ACC112 (cell line): ENCODE measurements at regions not wholly inside any gene's neighbourhood (a gene's known extent, or its start where the extent isn't known, plus 50 kb on each side); places are given as distances from the start of the nearest gene placed in this dataset.

Experiments used
- H2AFZ ChIP-seq: fragments of 200-600 bp; sonication (generic); one replicate; pipeline ENCODE4 v1.6.0; 2017; ENCODE audit warnings: antibody characterized with exemption, low read length; ENCODE audit not compliant: unreplicated experiment
- H3K27ac ChIP-seq: fragments of 200-600 bp; sonication (generic); 2 replicates; pipeline ENCODE4 v1.5.1; 2014; ENCODE audit warnings: low read depth, mild to moderate bottlenecking, antibody characterized with exemption, low read length, moderate library complexity
- H3K27me3 ChIP-seq: fragments of 200-600 bp; sonication (generic); 2 replicates; pipeline ENCODE4 v1.6.1; 2014; ENCODE audit warnings: mild to moderate bottlenecking, antibody characterized with exemption, low read length, moderate library complexity, mixed read lengths; ENCODE audit not compliant: insufficient read depth
- H3K36me3 ChIP-seq: fragments of 200-600 bp; sonication (generic); 2 replicates; pipeline ENCODE4 v1.6.1; 2016; ENCODE audit warnings: mild to moderate bottlenecking, antibody characterized with exemption, low read length, moderate library complexity, mixed read lengths; ENCODE audit not compliant: insufficient read depth
- H3K4me1 ChIP-seq: fragments of 200-600 bp; sonication (generic); one replicate; pipeline ENCODE4 v1.6.1; 2016; ENCODE audit warnings: low read length, mixed read lengths; ENCODE audit not compliant: insufficient read depth, unreplicated experiment, control insufficient read depth
- H3K4me3 ChIP-seq: fragments of 200-600 bp; sonication (generic); 2 replicates; pipeline ENCODE4 v1.5.1; 2014; ENCODE audit warnings: mild to moderate bottlenecking, low read depth, low read length
- H3K79me2 ChIP-seq: fragments of 200-600 bp; sonication (generic); one replicate; pipeline ENCODE4 v1.6.0; 2016; ENCODE audit warnings: low read length; ENCODE audit not compliant: control insufficient read depth, unreplicated experiment, insufficient read depth

GRCh38 chr2:240348522-240348921 lies 86.9 kb upstream of the GPC1 start:
- no peaks in the 10 kb centered on the region for H3K36me3 ChIP-seq
- no peak overlapping the region for H3K27ac ChIP-seq
- no peak overlapping the region for H2AFZ ChIP-seq
- peaks cover 22% of the 10 kb centered on the region for H3K27me3 ChIP-seq
- no peaks in the 10 kb centered on the region for H3K4me1 ChIP-seq
- no peaks in the 10 kb centered on the region for H3K79me2 ChIP-seq
- H3K4me3 ChIP-seq: no peak overlapping the region

GRCh38 chr2:240349133-240350005 lies 86.1 kb upstream of the GPC1 start:
- Histone ChIP-seq H3K79me2 (no peaks in the 10 kb centered on the region), H3K27ac (no peak overlapping the region), H2AFZ (no peak overlapping the region), H3K27me3 (peaks cover 22% of the 10 kb centered on the region), H3K36me3 (no peaks in the 10 kb centered on the region), H3K4me3 (no peak overlapping the region), H3K4me1 (no peaks in the 10 kb centered on the region)

- H3K27me3 ChIP-seq: peaks cover 22% of the 10 kb centered on the region
- no peaks in the 10 kb centered on the region for H3K36me3 ChIP-seq
- no peaks in the 10 kb centered on the region for H3K4me1 ChIP-seq
- H3K27ac ChIP-seq: no peak overlapping the region
- H3K79me2 ChIP-seq: no peaks in the 10 kb centered on the region
- H3K4me3 ChIP-seq: no peak overlapping the region
- no peak overlapping the region for H2AFZ ChIP-seq
Measured at GRCh38 chr2:240350006-240350355, 85.5 kb upstream of the GPC1 start.

- no peak overlapping the region for H3K27ac ChIP-seq
- no peak overlapping the region for H2AFZ ChIP-seq
- no peak overlapping the region for H3K4me3 ChIP-seq
- H3K36me3 ChIP-seq: no peaks in the 10 kb centered on the region
- H3K27me3 ChIP-seq: peaks cover 22% of the 10 kb centered on the region
- H3K79me2 ChIP-seq: no peaks in the 10 kb centered on the region
- H3K4me1 ChIP-seq: no peaks in the 10 kb centered on the region
Measured at GRCh38 chr2:240350696-240351087, 84.8 kb upstream of the GPC1 start.

- no peaks in the 10 kb centered on the region for H3K79me2 ChIP-seq
- H3K27ac ChIP-seq: no peak overlapping the region
Measured at GRCh38 chr2:240351088-240351741, 84.2 kb upstream of the GPC1 start.

GRCh38 chr2:240351826-240352426 lies 83.5 kb upstream of the GPC1 start:
- Histone ChIP-seq H2AFZ (no peak overlapping the region), H3K27ac (no peak overlapping the region), H3K79me2 (no peaks in the 10 kb centered on the region), H3K4me1 (no peaks in the 10 kb centered on the region), H3K4me3 (no peak overlapping the region), H3K36me3 (no peaks in the 10 kb centered on the region), H3K27me3 (peaks cover 22% of the 10 kb centered on the region)

More at GRCh38 chr2:240351088-240351741, 84.2 kb upstream of the GPC1 start:
- Histone ChIP-seq H2AFZ (no peak overlapping the region), H3K27me3 (peaks cover 22% of the 10 kb centered on the region), H3K36me3 (no peaks in the 10 kb centered on the region), H3K4me3 (no peak overlapping the region), H3K4me1 (no peaks in the 10 kb centered on the region)

GRCh38 chr2:240353086-240353798 lies 82.2 kb upstream of the GPC1 start:
- Histone ChIP-seq H3K36me3 (no peaks in the 10 kb centered on the region), H3K4me1 (no peaks in the 10 kb centered on the region), H3K27ac (no peak overlapping the region), H2AFZ (no peak overlapping the region), H3K4me3 (no peak overlapping the region), H3K79me2 (no peaks in the 10 kb centered on the region), H3K27me3 (peaks cover 22% of the 10 kb centered on the region)

GRCh38 chr2:240353944-240354343 lies 81.5 kb upstream of the GPC1 start:
- H2AFZ ChIP-seq: no peak overlapping the region
- H3K79me2 ChIP-seq: no peaks in the 10 kb centered on the region
- H3K27me3 ChIP-seq: peaks cover 17% of the 10 kb centered on the region
- no peak overlapping the region for H3K4me3 ChIP-seq
- no peaks in the 10 kb centered on the region for H3K4me1 ChIP-seq
- H3K27ac ChIP-seq: no peak overlapping the region
- no peaks in the 10 kb centered on the region for H3K36me3 ChIP-seq

- peaks cover 17% of the 10 kb centered on the region for H3K27me3 ChIP-seq
- H2AFZ ChIP-seq: no peak overlapping the region
Measured at GRCh38 chr2:240355001-240355891, 80.2 kb upstream of the GPC1 start.

GRCh38 chr2:240355962-240356361 lies 79.5 kb upstream of the GPC1 start:
- Histone ChIP-seq H3K4me3 (no peak overlapping the region), H2AFZ (no peak overlapping the region), H3K27ac (no peak overlapping the region), H3K36me3 (no peaks in the 10 kb centered on the region), H3K27me3 (peaks cover 12% of the 10 kb centered on the region), H3K4me1 (no peaks in the 10 kb centered on the region), H3K79me2 (no peaks in the 10 kb centered on the region)

More at GRCh38 chr2:240355001-240355891, 80.2 kb upstream of the GPC1 start:
- Histone ChIP-seq H3K36me3 (no peaks in the 10 kb centered on the region), H3K27ac (no peak overlapping the region), H3K4me1 (no peaks in the 10 kb centered on the region), H3K4me3 (no peak overlapping the region), H3K79me2 (no peaks in the 10 kb centered on the region)
